ENCODE measurements at regions not wholly inside any gene's neighbourhood (a gene's known extent, or its start where the extent isn't known, plus 50 kb on each side); places are given as distances from the start of the nearest gene placed in this dataset.
"Not testable (repeated sequence)": the region's sequence is repeated elsewhere in the genome, so short reads cannot be mapped to it uniquely, and the experiment has no call there.

GRCh38 chr10:36840788-36841187 lies 284.6 kb upstream of the ANKRD30A start:
- DNase-seq: no peak

- DNase-seq: no peak
Observed at GRCh38 chr10:36837416-36837815, 288.0 kb upstream of the ANKRD30A start.

- DNase-seq: no peak
Observed at GRCh38 chr10:36819781-36820180, 305.6 kb upstream of the ANKRD30A start.

GRCh38 chr10:36817898-36818297 lies 307.5 kb upstream of the ANKRD30A start:
- no peak for DNase-seq

GRCh38 chr10:36808625-36809362 lies 316.6 kb upstream of the ANKRD30A start:
- no peak for DNase-seq

- no peak for DNase-seq
Observed at GRCh38 chr10:36803229-36803628, 322.2 kb upstream of the ANKRD30A start.

- DNase-seq: no peak
Observed at GRCh38 chr10:36802490-36803153, 322.8 kb upstream of the ANKRD30A start.

GRCh38 chr10:36801660-36802059 lies 323.7 kb upstream of the ANKRD30A start:
- DNase-seq: no peak

GRCh38 chr10:36794981-36795380 lies 330.4 kb upstream of the ANKRD30A start:
- no peak for DNase-seq

GRCh38 chr10:36789974-36790373 lies 335.4 kb upstream of the ANKRD30A start:
- no peak for DNase-seq

- no peak for DNase-seq
Observed at GRCh38 chr10:36788152-36788551, 337.2 kb upstream of the ANKRD30A start.

- no peak for DNase-seq
Observed at GRCh38 chr10:36783400-36783799, 342.0 kb upstream of the ANKRD30A start.

- no peak for DNase-seq
Observed at GRCh38 chr10:36781570-36781969, 343.8 kb upstream of the ANKRD30A start.

- DNase-seq: no peak
Observed at GRCh38 chr10:36780158-36780557, 345.2 kb upstream of the ANKRD30A start.

- DNase-seq: no peak
Observed at GRCh38 chr10:36779238-36779846, 346.1 kb upstream of the ANKRD30A start.

GRCh38 chr10:36778651-36779050 lies 346.7 kb upstream of the ANKRD30A start:
- no peak for DNase-seq

- no peak for DNase-seq
Observed at GRCh38 chr10:36773652-36774051, 351.7 kb upstream of the ANKRD30A start.

- DNase-seq: no peak
Observed at GRCh38 chr10:36771725-36772124, 353.7 kb upstream of the ANKRD30A start.

- DNase-seq: not testable (repeated sequence)
Observed at GRCh38 chr10:36769741-36770140, 355.7 kb upstream of the ANKRD30A start.

GRCh38 chr10:36766940-36767339 lies 358.5 kb upstream of the ANKRD30A start:
- DNase-seq: no peak

GRCh38 chr10:36766415-36766810 lies 359.0 kb upstream of the ANKRD30A start:
- DNase-seq: no peak

GRCh38 chr10:36765782-36766414 lies 359.5 kb upstream of the ANKRD30A start:
- no peak for DNase-seq

GRCh38 chr10:36764823-36765222 lies 360.6 kb upstream of the ANKRD30A start:
- no peak for DNase-seq

- DNase-seq: no peak
Observed at GRCh38 chr10:36761121-36761520, 364.3 kb upstream of the ANKRD30A start.
